ENCODE measurements at regions not wholly inside any gene's neighbourhood (a gene's known extent, or its start where the extent isn't known, plus 50 kb on each side); places are given as distances from the start of the nearest gene placed in this dataset.

DNA sequence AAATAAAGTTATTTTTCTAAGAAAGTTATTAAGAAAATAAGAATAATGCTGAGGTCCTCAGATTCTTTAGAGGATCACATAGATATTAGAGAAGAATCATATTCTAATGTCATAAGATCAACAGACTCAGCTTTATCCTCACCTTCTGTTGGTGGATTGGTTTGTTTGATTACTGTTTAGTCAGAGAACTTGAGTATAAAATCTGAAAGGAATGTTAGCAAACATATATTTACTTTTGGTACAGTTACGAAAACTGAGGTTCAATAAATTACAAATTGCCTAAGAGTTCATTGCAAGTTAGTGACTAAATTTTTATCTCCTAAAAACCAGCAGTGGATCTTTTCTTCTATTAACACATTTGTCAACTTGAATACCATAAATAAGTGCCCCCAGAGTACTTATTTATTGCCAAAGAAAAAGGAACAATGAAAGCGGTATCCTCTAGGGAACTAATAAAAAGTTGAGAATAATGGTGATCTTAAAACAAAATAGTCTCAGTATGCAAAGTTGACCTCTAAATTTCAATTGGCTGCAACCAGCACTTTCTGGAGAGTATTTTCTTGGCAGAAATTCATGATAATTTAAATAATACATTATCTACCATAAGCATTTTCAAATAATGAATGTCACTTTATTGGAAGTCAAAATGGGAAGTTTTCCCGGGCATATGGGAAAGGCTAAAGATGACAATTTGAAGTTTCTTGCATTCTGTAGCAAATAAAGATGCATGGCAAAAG, 296.8 kb downstream of the OTOL1 start:
- no peak overlapping the region for H3K4me3 ChIP-seq
- TF ChIP-seq, protein P1, sequence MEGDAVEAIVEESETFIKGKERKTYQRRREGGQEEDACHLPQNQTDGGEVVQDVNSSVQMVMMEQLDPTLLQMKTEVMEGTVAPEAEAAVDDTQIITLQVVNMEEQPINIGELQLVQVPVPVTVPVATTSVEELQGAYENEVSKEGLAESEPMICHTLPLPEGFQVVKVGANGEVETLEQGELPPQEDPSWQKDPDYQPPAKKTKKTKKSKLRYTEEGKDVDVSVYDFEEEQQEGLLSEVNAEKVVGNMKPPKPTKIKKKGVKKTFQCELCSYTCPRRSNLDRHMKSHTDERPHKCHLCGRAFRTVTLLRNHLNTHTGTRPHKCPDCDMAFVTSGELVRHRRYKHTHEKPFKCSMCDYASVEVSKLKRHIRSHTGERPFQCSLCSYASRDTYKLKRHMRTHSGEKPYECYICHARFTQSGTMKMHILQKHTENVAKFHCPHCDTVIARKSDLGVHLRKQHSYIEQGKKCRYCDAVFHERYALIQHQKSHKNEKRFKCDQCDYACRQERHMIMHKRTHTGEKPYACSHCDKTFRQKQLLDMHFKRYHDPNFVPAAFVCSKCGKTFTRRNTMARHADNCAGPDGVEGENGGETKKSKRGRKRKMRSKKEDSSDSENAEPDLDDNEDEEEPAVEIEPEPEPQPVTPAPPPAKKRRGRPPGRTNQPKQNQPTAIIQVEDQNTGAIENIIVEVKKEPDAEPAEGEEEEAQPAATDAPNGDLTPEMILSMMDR (IDR thresholded peaks at IDR 0.05) = no peak
- H3K9me3 ChIP-seq = no peaks in the 10 kb centered on the region
- H3K36me3 ChIP-seq = no peaks in the 10 kb centered on the region
- no peaks in the 10 kb centered on the region for H3K4me1 ChIP-seq
- intact Hi-C loops (cut with DNase I; ENCODE audit: low total_unique reads) = no loop called here
- no peaks in the 10 kb centered on the region for H3K27me3 ChIP-seq
- H3K27ac ChIP-seq = no peak overlapping the region
- DNase-seq = no peak

DNA sequence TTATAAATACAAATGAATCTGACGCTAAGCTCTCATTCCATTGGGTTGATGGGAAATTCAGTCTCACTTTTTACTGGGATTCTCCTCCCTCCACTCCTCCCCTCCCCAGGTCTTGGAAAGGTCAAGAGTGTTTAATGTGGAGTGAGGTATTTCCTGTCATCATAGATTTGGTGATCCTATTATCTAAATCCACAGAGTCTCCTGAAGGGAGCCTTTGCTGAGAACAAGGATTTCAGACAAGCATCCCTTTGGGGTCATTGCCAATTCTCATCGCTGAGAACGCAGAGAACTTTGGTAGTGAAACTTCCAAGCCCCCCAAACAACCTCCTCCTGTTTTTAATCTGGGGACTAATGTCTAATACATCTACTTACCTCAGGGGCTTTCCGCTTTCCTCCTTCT, 297.9 kb downstream of the OTOL1 start:
- TF ChIP-seq, protein P1 (IDR thresholded peaks at IDR 0.05) = no peak
- no peak for DNase-seq
- no peaks in the 10 kb centered on the region for H3K9me3 ChIP-seq
- H3K4me3 ChIP-seq = no peak overlapping the region
- no peak overlapping the region for H3K27ac ChIP-seq
- no peaks in the 10 kb centered on the region for H3K27me3 ChIP-seq
- no peaks in the 10 kb centered on the region for H3K4me1 ChIP-seq
- H3K36me3 ChIP-seq = no peaks in the 10 kb centered on the region
- intact Hi-C loops (cut with DNase I; ENCODE audit: low total_unique reads) = no loop called here

DNA sequence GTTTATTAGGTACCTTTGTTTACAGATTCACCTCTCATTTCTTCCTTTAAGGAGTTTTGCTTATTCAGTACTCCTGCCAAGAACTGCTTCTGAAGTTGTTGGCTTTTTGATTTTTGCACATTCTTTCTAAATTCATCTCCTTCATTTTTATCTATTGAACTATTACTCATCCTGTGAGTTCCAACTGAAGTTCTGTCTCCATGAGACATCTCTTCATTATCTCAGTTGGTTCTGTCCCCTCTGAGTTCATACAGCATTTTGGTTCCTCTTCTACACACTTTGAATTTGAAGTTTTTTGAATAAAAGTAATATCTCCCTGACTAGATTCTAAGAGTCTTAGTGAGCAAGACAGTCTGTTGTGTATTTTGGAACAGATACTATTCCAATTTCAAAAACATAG, 299.7 kb downstream of the OTOL1 start:
- H3K36me3 ChIP-seq = no peaks in the 10 kb centered on the region
- no peak for DNase-seq
- H3K27me3 ChIP-seq = no peaks in the 10 kb centered on the region
- H3K9me3 ChIP-seq = no peaks in the 10 kb centered on the region
- no peak overlapping the region for H3K27ac ChIP-seq
- intact Hi-C loops (cut with DNase I; ENCODE audit: low total_unique reads) = no loop called here
- H3K4me3 ChIP-seq = no peak overlapping the region
- TF ChIP-seq, protein P1 (IDR thresholded peaks at IDR 0.05) = no peak
- no peaks in the 10 kb centered on the region for H3K4me1 ChIP-seq

DNA sequence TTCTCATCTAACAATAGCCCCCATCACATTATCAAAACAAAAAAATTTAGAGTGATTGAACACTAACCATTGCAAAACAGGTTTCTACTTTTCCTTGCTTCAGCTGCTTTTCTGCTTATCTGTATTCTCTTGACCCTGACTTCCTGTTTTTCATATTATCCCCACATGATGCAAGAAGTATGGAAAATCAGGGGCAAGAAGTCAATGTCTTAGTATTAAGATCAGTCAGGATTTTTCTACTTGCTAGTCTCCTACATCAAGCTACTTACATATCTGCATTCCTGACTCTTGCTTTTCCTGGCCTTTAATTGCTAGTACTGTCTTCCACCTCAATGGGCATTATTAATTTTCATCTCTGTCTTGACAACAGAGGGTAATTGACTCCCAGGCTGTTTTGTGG, 300.2 kb downstream of the OTOL1 start:
- TF ChIP-seq, protein P1 (IDR thresholded peaks at IDR 0.05) = no peak
- Histone ChIP-seq H3K27me3 (no peaks in the 10 kb centered on the region), H3K36me3 (no peaks in the 10 kb centered on the region), H3K27ac (no peak overlapping the region), H3K9me3 (no peaks in the 10 kb centered on the region), H3K4me3 (no peak overlapping the region), H3K4me1 (no peaks in the 10 kb centered on the region)
- intact Hi-C loops (cut with DNase I; ENCODE audit: low total_unique reads) = no loop called here
- DNase-seq = no peak

DNA sequence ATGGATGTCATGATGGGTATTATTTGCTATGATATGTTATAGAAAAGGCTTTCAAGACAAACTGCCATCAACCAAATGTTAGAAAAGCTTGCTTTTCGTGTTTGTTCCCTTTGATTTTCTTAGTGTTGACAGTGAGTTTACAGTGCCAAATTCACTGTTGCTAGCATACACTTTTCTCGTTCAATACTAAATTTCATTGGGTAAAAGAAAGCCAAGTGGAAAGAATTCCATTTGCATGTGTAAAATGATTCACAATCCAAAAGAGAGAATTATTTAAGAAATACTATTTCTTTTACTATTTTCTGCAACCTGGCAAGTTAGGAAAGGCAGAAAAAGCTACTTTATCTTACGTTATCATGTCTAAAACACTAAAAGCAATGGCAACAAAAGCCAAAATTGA, 301.4 kb downstream of the OTOL1 start:
- H3K9me3 ChIP-seq = no peaks in the 10 kb centered on the region
- intact Hi-C loops (cut with DNase I; ENCODE audit: low total_unique reads) = no loop called here
- no peak for DNase-seq
- no peaks in the 10 kb centered on the region for H3K36me3 ChIP-seq
- H3K4me3 ChIP-seq = no peak overlapping the region
- TF ChIP-seq, protein P1 (IDR thresholded peaks at IDR 0.05) = no peak
- H3K27me3 ChIP-seq = no peaks in the 10 kb centered on the region
- no peak overlapping the region for H3K27ac ChIP-seq
- H3K4me1 ChIP-seq = no peaks in the 10 kb centered on the region

Measured in tibial artery (tissue), 4 donors.